HepG2 (cell line): ENCODE measurements at regions not wholly inside any gene's neighbourhood (a gene's known extent, or its start where the extent isn't known, plus 50 kb on each side); places are given as distances from the start of the nearest gene placed in this dataset.

ENCODE experiments used
- ATAC-seq: fragments of 200-7000 bp; cut with Tn5 transposase; 3 replicates; pipeline ENCODE4 v1.9.1; 2020; ENCODE audit warnings: mild to moderate bottlenecking, moderate library complexity
- BruUV-seq: library from RNA; stranded (reverse); fragments of 400-500 nt; replicated peaks from 2 replicates; lab custom pipeline; 2021; lab: Mats Ljungman, UMichigan
- CTCF ChIA-PET: fragments of 300-600 bp; formaldehyde crosslinking; extraction: SDS; loops from one replicate; lab custom pipeline; 2021; ENCODE audit warnings: low total read pairs, inconsistent platforms, low intra/inter-chr PET ratio; lab: Yijun Ruan, JAX
- POLR2A ChIA-PET: fragments of 350-600 bp; sonication (Branson Sonifier 250); formaldehyde crosslinking; loops from one replicate; lab custom pipeline; 2020; ENCODE audit warnings: antibody characterized with exemption, inconsistent platforms; lab: Yijun Ruan, JAX
- DNase-seq: peaks from one replicate; pipeline ENCODE4 v3.0.0-alpha.2; 2015; ENCODE audit warnings: low spot score
- FAIRE-seq: peaks from 3 replicates; lab custom pipeline; 2011; peaks lifted over from hg19 to GRCh38; lab: Jason Lieb, UNC
- H2AFZ ChIP-seq: one replicate; pipeline ENCODE4 v1.6.1; 2011; ENCODE audit warnings: low read length, inconsistent platforms
- H3K27ac ChIP-seq: fragments of 300-600 bp; 3 replicates; pipeline ENCODE4 v1.8.0; 2011; ENCODE audit warnings: mixed run types, mild to moderate bottlenecking, mixed read lengths, low read length, inconsistent platforms; ENCODE audit not compliant: insufficient read depth; ENCODE audit errors: extremely low read length
- H3K27me3 ChIP-seq, 2 experiments: fragments of 200-600 bp in 1 of 2; 2 replicates in 1 of 2; 3 replicates in 1 of 2; pipeline versions ENCODE4 v1.6.0 to v1.8.0; 2011; ENCODE audit warnings: low read length in 2 of 2, mild to moderate bottlenecking in 2 of 2, moderate library complexity in 2 of 2, inconsistent platforms in 1 of 2; ENCODE audit not compliant: insufficient read depth in 2 of 2, control insufficient read depth in 1 of 2
- H3K36me3 ChIP-seq, 2 experiments: fragments of 200-600 bp in 1 of 2; replicated peaks in 1 of 2; 2 replicates in 1 of 2; 3 replicates in 1 of 2; pipeline versions ENCODE4 v1.5.1 to v1.8.0; 2011; ENCODE audit warnings: low read length in 2 of 2, inconsistent platforms in 1 of 2; ENCODE audit not compliant: insufficient read depth in 2 of 2, control insufficient read depth in 1 of 2
- H3K4me1 ChIP-seq: 2 replicates; pipeline ENCODE4 v1.5.1; 2012; ENCODE audit warnings: low read length, inconsistent platforms; ENCODE audit not compliant: insufficient read depth
- H3K4me2 ChIP-seq: 2 replicates; pipeline ENCODE4 v1.6.0; 2011; ENCODE audit warnings: low read depth, low read length, inconsistent platforms
- H3K4me3 ChIP-seq, 3 experiments: fragments of 200-600 bp in 1 of 3; sonication (generic), shearing (Covaris generic) in 1 of 3; replicated peaks in 1 of 3; 2 replicates each; pipeline ENCODE4 v1.5.1; 2011 to 2016; ENCODE audit warnings: low read length in 3 of 3, inconsistent platforms in 2 of 3, low read depth in 2 of 3, mild to moderate bottlenecking in 2 of 3, control low read depth in 1 of 3, mixed read lengths in 1 of 3; ENCODE audit not compliant: insufficient read depth in 1 of 3
- H3K79me2 ChIP-seq: one replicate; pipeline ENCODE4 v1.6.1; 2011; ENCODE audit warnings: low read length, inconsistent platforms; ENCODE audit not compliant: insufficient read depth
- H3K9ac ChIP-seq: 2 replicates; pipeline ENCODE4 v1.6.0; 2011; ENCODE audit warnings: mild to moderate bottlenecking, low read depth, low read length, inconsistent platforms; ENCODE audit not compliant: insufficient read depth
- H3K9me3 ChIP-seq: 2 replicates; pipeline ENCODE4 v1.5.1; 2012; ENCODE audit warnings: mild to moderate bottlenecking, low read length
- H4K20me1 ChIP-seq: 2 replicates; pipeline ENCODE4 v1.6.0; 2011; ENCODE audit warnings: inconsistent platforms, mild to moderate bottlenecking, low read length, moderate library complexity; ENCODE audit not compliant: insufficient read depth
- ESRRA ChIP-seq: sonication (generic); formaldehyde crosslinking; IDR thresholded peaks from 2 replicates; pipeline ENCODE4 v1.5.1; 2020; ENCODE audit warnings: mild to moderate bottlenecking, low read depth, missing genetic modification reagents
- TBP ChIP-seq: sonication (generic); formaldehyde crosslinking; IDR thresholded peaks from 2 replicates; pipeline ENCODE4 v1.5.0; 2020; ENCODE audit warnings: missing genetic modification reagents
- ZNF781 ChIP-seq: sonication (generic); formaldehyde crosslinking; IDR thresholded peaks from 2 replicates; pipeline ENCODE4 v1.5.1; 2020; ENCODE audit warnings: borderline replicate concordance, mild to moderate bottlenecking, missing genetic modification reagents; ENCODE audit errors: not compliant biosample characterization
- WGBS: methylation state at CpG from one replicate; pipeline ENCODE4 v1.1.6; 2017; ENCODE audit warnings: low lambda C conversion rate; 5-methylcytosine and 5-hydroxymethylcytosine counted together
- in situ Hi-C: cut with HindIII; loops from 2 replicates; pipeline ENCODE4 v1.10.0; 2017; ENCODE audit warnings: low pct_unique_long_range_greater_than_20kb; ENCODE audit not compliant: extremely low pct_ligation_motif_present
- intact Hi-C: fragments of 100-400 bp; cut with micrococcal nuclease; formaldehyde crosslinking; loops from one replicate; pipeline ENCODE4 v1.10.0; 2022; ENCODE audit not compliant: unreplicated experiment
- TF ChIP-seq, protein P1 (sequence below): IDR thresholded peaks from 2 replicates; pipeline ENCODE4 v1.6.1; 2016
- TF ChIP-seq, protein P2 (sequence below): sonication (generic); formaldehyde crosslinking; IDR thresholded peaks from 2 replicates; pipeline ENCODE4 v1.4.0; 2020; ENCODE audit warnings: missing genetic modification reagents, mild to moderate bottlenecking, borderline replicate concordance
- TF ChIP-seq, protein P3 (sequence below): IDR thresholded peaks from 2 replicates; pipeline ENCODE4 v1.6.1; 2016; ENCODE audit warnings: mild to moderate bottlenecking
- TF ChIP-seq, protein P4 (sequence below): sonication (generic); formaldehyde crosslinking; conservative IDR thresholded peaks from 2 replicates; pipeline ENCODE4 v1.8.1; 2023; ENCODE audit warnings: missing genetic modification reagents

DNA sequence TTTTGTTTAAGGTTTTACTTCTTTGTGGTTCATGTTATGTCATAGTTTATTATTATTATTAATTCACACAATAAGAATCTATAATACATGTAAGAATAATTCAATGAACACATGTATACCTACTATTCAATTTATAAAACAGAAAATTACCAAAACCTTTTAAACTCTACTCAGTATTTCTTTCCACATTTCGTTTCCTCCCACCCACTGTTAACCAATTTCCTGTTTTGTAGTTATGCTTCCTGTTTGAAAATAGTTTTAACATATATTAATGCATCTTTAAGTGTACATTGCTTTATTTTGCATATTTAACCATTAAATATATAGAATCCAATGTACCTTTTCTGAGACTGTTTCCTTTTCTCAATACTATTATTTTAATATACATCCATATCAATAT lies 397.9 kb upstream of the SPTLC3 start:
- ATAC-seq: no peak
- Histone ChIP-seq H2AFZ (no peak overlapping the region), H3K9ac (no peak overlapping the region), H3K4me1 (no peaks in the 10 kb centered on the region), H4K20me1 (no peaks in the 10 kb centered on the region), H3K36me3 (no peaks in the 10 kb centered on the region), H3K4me2 (no peak overlapping the region), H3K4me3 (no peak overlapping the region), H3K27me3 (no peaks in the 10 kb centered on the region), H3K79me2 (no peaks in the 10 kb centered on the region), H3K9me3 (no peaks in the 10 kb centered on the region), H3K27ac (no peak overlapping the region)
- WGBS: 0% methylated on average over 1 of the region's 1 CpG
- intact Hi-C loops: no loop called here
- TF ChIP-seq, protein P1, sequence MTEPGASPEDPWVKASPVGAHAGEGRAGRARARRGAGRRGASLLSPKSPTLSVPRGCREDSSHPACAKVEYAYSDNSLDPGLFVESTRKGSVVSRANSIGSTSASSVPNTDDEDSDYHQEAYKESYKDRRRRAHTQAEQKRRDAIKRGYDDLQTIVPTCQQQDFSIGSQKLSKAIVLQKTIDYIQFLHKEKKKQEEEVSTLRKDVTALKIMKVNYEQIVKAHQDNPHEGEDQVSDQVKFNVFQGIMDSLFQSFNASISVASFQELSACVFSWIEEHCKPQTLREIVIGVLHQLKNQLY (CRISPR knock-in tag): no peak
- TF ChIP-seq, protein P2, sequence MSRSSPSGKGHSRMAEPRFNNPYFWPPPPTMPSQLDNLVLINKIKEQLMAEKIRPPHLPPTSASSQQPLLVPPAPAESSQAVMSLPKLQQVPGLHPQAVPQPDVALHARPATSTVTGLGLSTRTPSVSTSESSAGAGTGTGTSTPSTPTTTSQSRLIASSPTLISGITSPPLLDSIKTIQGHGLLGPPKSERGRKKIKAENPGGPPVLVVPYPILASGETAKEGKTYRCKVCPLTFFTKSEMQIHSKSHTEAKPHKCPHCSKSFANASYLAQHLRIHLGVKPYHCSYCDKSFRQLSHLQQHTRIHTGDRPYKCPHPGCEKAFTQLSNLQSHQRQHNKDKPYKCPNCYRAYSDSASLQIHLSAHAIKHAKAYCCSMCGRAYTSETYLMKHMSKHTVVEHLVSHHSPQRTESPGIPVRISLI (CRISPR knock-in tag): no peak
- TF ChIP-seq, protein P3, sequence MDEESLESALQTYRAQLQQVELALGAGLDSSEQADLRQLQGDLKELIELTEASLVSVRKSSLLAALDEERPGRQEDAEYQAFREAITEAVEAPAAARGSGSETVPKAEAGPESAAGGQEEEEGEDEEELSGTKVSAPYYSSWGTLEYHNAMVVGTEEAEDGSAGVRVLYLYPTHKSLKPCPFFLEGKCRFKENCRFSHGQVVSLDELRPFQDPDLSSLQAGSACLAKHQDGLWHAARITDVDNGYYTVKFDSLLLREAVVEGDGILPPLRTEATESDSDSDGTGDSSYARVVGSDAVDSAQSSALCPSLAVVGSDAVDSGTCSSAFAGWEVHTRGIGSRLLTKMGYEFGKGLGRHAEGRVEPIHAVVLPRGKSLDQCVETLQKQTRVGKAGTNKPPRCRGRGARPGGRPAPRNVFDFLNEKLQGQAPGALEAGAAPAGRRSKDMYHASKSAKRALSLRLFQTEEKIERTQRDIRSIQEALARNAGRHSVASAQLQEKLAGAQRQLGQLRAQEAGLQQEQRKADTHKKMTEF (CRISPR knock-in tag): no peak
- TF ChIP-seq TBP (CRISPR knock-in tag): no peak
- TF ChIP-seq, protein P4, sequence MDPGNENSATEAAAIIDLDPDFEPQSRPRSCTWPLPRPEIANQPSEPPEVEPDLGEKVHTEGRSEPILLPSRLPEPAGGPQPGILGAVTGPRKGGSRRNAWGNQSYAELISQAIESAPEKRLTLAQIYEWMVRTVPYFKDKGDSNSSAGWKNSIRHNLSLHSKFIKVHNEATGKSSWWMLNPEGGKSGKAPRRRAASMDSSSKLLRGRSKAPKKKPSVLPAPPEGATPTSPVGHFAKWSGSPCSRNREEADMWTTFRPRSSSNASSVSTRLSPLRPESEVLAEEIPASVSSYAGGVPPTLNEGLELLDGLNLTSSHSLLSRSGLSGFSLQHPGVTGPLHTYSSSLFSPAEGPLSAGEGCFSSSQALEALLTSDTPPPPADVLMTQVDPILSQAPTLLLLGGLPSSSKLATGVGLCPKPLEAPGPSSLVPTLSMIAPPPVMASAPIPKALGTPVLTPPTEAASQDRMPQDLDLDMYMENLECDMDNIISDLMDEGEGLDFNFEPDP (CRISPR knock-in tag): no peak
- TF ChIP-seq ZNF781 (CRISPR knock-in tag): no peak
- TF ChIP-seq ESRRA (CRISPR knock-in tag): no peak
- ChIA-PET POLR2A (no interaction called here), CTCF (no interaction called here)
- no TSS peak for BruUV-seq
- DNase-seq: no peak
- in situ Hi-C loops: no loop called here
- no peak for FAIRE-seq
